Adrenal gland (tissue), 5 donors: ENCODE measurements at regions not wholly inside any gene's neighbourhood (a gene's known extent, or its start where the extent isn't known, plus 50 kb on each side); places are given as distances from the start of the nearest gene placed in this dataset.

ENCODE experiments used
- POLR2A ChIP-seq, 2 donors: fragments of 450-650 bp; IDR thresholded peaks; one replicate each; pipeline ENCODE4 v1.6.1; 2017; ENCODE audit warnings: antibody characterized with exemption in 2 of 2, mild to moderate bottlenecking in 2 of 2, moderate library complexity in 1 of 2
- TF ChIP-seq, protein P1 (sequence below), 6 experiments: fragments of 450-650 bp in 4 of 6; fragments of 200-600 bp in 2 of 6; sonication (generic) in 1 of 6; IDR thresholded peaks; 1 replicate in 5 of 6; 2 replicates in 1 of 6; pipeline versions ENCODE4 v1.5.1 to v1.8.0; 2016 to 2021; ENCODE audit warnings: antibody characterized with exemption in 6 of 6, mild to moderate bottlenecking in 2 of 6, moderate library complexity in 1 of 6
- donor health status: DM: no; HTN: no; CAD: no.

DNA sequence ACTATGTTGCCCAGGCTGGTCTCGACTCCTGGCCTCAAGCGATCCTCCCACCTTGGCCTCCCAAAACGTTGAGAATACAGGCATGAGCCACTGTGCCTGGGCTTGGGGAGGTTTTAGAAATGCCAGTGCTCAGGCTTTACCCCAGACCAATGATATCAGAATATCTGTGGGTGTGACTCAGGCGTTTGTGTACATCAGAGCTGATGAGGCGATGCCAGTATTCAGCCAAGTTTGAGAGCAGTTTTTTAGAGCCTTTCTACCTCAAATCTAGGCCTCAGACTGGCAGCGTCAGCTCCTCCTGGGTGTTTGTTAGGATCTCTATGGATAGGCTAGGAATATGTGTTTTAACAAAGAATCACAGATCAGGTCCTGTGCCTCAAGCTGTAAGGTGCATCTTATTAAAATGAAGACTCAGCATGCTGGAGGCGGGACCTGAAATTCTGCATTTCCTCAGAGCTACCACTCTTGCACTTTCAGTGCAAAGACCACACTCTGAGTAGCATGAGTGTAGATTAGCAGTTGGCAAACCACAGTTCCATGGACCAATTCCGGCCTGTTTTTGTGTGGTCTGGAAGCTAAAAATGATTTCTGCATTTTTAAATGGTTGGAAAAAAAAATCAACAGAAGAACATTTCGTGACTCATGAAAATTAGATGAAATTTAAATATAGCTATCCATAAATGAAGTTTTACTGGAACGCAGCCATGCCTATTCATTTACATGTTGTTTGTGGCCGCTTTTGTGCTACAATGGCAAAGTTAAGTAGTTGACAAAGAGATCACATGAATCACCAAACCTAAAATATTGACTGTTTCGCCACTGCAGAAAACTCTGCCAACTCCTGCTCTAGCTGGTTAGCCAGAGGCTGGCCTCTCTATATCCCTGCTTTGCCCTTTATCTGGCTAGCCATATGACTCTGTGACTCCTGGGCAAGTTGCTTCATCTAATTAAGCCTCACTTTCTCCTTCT, 92.2 kb downstream of the KLF4 start:
- TF ChIP-seq POLR2A (IDR thresholded peaks at IDR 0.05) = no peak
- TF ChIP-seq, protein P1, sequence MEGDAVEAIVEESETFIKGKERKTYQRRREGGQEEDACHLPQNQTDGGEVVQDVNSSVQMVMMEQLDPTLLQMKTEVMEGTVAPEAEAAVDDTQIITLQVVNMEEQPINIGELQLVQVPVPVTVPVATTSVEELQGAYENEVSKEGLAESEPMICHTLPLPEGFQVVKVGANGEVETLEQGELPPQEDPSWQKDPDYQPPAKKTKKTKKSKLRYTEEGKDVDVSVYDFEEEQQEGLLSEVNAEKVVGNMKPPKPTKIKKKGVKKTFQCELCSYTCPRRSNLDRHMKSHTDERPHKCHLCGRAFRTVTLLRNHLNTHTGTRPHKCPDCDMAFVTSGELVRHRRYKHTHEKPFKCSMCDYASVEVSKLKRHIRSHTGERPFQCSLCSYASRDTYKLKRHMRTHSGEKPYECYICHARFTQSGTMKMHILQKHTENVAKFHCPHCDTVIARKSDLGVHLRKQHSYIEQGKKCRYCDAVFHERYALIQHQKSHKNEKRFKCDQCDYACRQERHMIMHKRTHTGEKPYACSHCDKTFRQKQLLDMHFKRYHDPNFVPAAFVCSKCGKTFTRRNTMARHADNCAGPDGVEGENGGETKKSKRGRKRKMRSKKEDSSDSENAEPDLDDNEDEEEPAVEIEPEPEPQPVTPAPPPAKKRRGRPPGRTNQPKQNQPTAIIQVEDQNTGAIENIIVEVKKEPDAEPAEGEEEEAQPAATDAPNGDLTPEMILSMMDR (IDR thresholded peaks at IDR 0.05) = no peak
